Breast epithelium (tissue), 3 donors: ENCODE measurements at regions not wholly inside any gene's neighbourhood (a gene's known extent, or its start where the extent isn't known, plus 50 kb on each side); places are given as distances from the start of the nearest gene placed in this dataset.

Experiments
- CTCF ChIP-seq, 3 donors: fragments of 450-650 bp; IDR thresholded peaks; one replicate each; pipeline ENCODE4 v1.5.1; 2016 to 2017; ENCODE audit warnings: antibody characterized with exemption in 3 of 3, mild to moderate bottlenecking in 3 of 3, moderate library complexity in 3 of 3
- POLR2A ChIP-seq: fragments of 450-650 bp; IDR thresholded peaks from one replicate; pipeline ENCODE4 v1.6.1; 2016; ENCODE audit warnings: antibody characterized with exemption, mild to moderate bottlenecking, moderate library complexity
- POLR2AphosphoS5 ChIP-seq, 3 donors: sonication (generic); formaldehyde crosslinking; IDR thresholded peaks; one replicate each; pipeline ENCODE4 v1.6.1; 2017; ENCODE audit warnings: antibody characterized with exemption in 3 of 3

DNA sequence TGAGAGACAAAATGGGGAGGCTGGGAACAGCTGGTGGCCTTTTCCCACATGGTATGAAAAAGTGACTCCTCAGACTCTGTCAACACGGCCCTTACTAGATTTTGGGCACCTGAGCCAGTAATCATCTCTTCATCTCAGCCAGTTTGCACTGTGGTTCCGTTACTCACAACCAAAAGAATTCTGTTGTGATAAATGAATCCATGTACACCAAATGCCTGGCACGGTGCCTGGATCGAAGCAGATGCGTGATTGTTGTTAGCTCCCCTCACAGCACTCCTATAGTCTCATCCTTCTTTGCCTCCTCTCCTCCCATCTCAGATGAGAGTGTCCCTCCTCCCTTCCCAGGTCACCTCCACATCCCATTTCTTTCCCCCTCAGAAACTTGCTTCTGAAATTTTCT lies 57.9 kb upstream of the GJB5 start:
- no peak for TF ChIP-seq CTCF (IDR thresholded peaks at IDR 0.05)
- TF ChIP-seq POLR2A, result no peak
- TF ChIP-seq POLR2AphosphoS5 (IDR thresholded peaks at IDR 0.05), result no peak
